ENCODE measurements at regions not wholly inside any gene's neighbourhood (a gene's known extent, or its start where the extent isn't known, plus 50 kb on each side); places are given as distances from the start of the nearest gene placed in this dataset.

GRCh38 chr13:104024416-104025170, 958.4 kb upstream of the SLC10A2 start:
- ATAC-seq: no peak

More at GRCh38 chr13:104024416-104025170, 958.4 kb upstream of the SLC10A2 start:
- no peaks in the 10 kb centered on the region for H3K79me2 ChIP-seq (ENCODE audit: insufficient read depth, low read length)
- DNase-seq (ENCODE audit: low read depth, low spot score): no peak
- H3K9me2 ChIP-seq (ENCODE audit: insufficient read depth): no peaks in the 10 kb centered on the region
- H3K36me3 ChIP-seq (ENCODE audit: control insufficient read depth in 1 of 2, insufficient read depth in 2 of 2, low read length in 2 of 2): no peaks in the 10 kb centered on the region
- H3K27me3 ChIP-seq (ENCODE audit: insufficient read depth, low read length): no peaks in the 10 kb centered on the region
- intact Hi-C loops (cut with micrococcal nuclease): no loop called here
- no peaks in the 10 kb centered on the region for H3K9me3 ChIP-seq (ENCODE audit: control insufficient read depth in 1 of 2, insufficient read depth in 1 of 2, low read depth in 1 of 2, low read length in 2 of 2)
- H2AFZ ChIP-seq (ENCODE audit: low read depth, low read length, poor library complexity, severe bottlenecking): no peak overlapping the region
- H4K20me1 ChIP-seq (ENCODE audit: insufficient read depth): no peaks in the 10 kb centered on the region
- POLR2A ChIA-PET: no interaction called here
- H3K4me3 ChIP-seq (replicated peaks in 1 of 2; ENCODE audit: low read depth in 1 of 2, low read length in 2 of 2): no peak overlapping the region
- H3K27ac ChIP-seq (ENCODE audit: low read depth, low read length): no peak overlapping the region
- TF ChIP-seq JUND (IDR thresholded peaks at IDR 0.05): no peak
- no peak for TF ChIP-seq YY1 (IDR thresholded peaks at IDR 0.05; ENCODE audit: extremely low read depth, insufficient replicate concordance, low read depth, low read length)
- no peak for TF ChIP-seq POLR2A (IDR thresholded peaks at IDR 0.05; ENCODE audit: borderline replicate concordance, extremely low read depth, insufficient read depth, insufficient read length)
- TF ChIP-seq ZBTB33 (IDR thresholded peaks at IDR 0.05; ENCODE audit: extremely low read depth, insufficient replicate concordance, low read length): no peak
- no peak for TF ChIP-seq CBX3 (IDR thresholded peaks at IDR 0.05; ENCODE audit: low read depth)
- no peak for TF ChIP-seq EZH2phosphoT487 (IDR thresholded peaks at IDR 0.05; ENCODE audit: borderline replicate concordance)
- TF ChIP-seq RAD21 (IDR thresholded peaks at IDR 0.05; ENCODE audit: low read depth): no peak
- no peak for TF ChIP-seq TCF7L2 (IDR thresholded peaks at IDR 0.05; ENCODE audit: borderline replicate concordance, extremely low read depth, insufficient read depth, insufficient read length)
- TF ChIP-seq ZFX (IDR thresholded peaks at IDR 0.05): no peak
- no peak for TF ChIP-seq MAX (IDR thresholded peaks at IDR 0.05)
- no peak for TF ChIP-seq CTCF (IDR thresholded peaks at IDR 0.05 in 2 of 3, conservative IDR thresholded peaks at IDR 0.05 in 1 of 3; ENCODE audit: borderline replicate concordance in 1 of 3, insufficient read depth in 1 of 3, low read depth in 2 of 3, low read length in 2 of 3)
- no peak for TF ChIP-seq SP1 (IDR thresholded peaks at IDR 0.05; ENCODE audit: low read depth)
- TF ChIP-seq REST (IDR thresholded peaks at IDR 0.05; ENCODE audit: low read depth): no peak
- no peak for TF ChIP-seq EZH2 (IDR thresholded peaks at IDR 0.05)
- TF ChIP-seq SRF (IDR thresholded peaks at IDR 0.05; ENCODE audit: low read depth): no peak
- TF ChIP-seq ELF1 (IDR thresholded peaks at IDR 0.05; ENCODE audit: borderline replicate concordance, low read depth): no peak
- BruUV-seq (replicated peaks): no TSS peak
- CTCF ChIA-PET: no interaction called here
- H3K9ac ChIP-seq (ENCODE audit: low read length): no peak overlapping the region
- no peak overlapping the region for H3K4me2 ChIP-seq (ENCODE audit: low read length)
- H3K4me1 ChIP-seq (ENCODE audit: control insufficient read depth in 1 of 2, insufficient read depth in 2 of 2, low read length in 2 of 2): 0 out of 4 replicates have a peak, but pooled peaks cover 0 to 3% of the 10 kb centered on the region in 2 experiments
- RAD21 ChIA-PET (ENCODE audit: low non-redundant PET in 1 of 2, low total read pairs in 2 of 2, uncharacterized antibody in 2 of 2, unreplicated experiment in 2 of 2): no interaction called here

All from HCT116 (cell line).